SK-N-MC (cell line): ENCODE measurements at regions not wholly inside any gene's neighbourhood (a gene's known extent, or its start where the extent isn't known, plus 50 kb on each side); places are given as distances from the start of the nearest gene placed in this dataset.

Experiments
- EZH2 ChIP-seq: fragments of 200-600 bp; sonication (generic); IDR thresholded peaks from one replicate; pipeline ENCODE4 v1.6.1; 2017; ENCODE audit warnings: antibody characterized with exemption
- POLR2AphosphoS5 ChIP-seq: IDR thresholded peaks from 2 replicates; pipeline ENCODE4 v1.6.1; 2012; ENCODE audit warnings: mild to moderate bottlenecking, low read depth, low read length, borderline replicate concordance

DNA sequence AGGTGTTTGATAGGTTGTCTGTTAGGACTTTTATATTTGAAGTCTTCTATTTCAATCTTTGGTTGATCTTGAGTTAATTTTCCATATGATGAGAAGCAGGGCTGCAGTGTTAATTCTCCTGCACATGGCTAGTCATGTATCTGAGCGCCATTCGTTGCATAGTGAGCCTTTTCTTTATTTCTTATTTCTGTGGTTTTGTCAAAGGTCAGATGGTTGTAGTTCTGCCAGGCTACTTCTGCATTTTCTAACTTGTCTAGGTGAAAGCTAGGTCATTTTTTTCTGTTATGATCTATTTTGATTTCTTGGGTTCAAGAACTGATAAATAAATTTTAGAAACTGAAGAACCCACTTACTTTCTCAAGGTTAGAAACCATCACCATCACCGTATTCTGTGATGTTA is 56.7 kb downstream of the CCDC74A start:
- TF ChIP-seq EZH2 (no peak), POLR2AphosphoS5 (no peak)
